OCI-LY7 (cell line): ENCODE measurements at regions not wholly inside any gene's neighbourhood (a gene's known extent, or its start where the extent isn't known, plus 50 kb on each side); places are given as distances from the start of the nearest gene placed in this dataset.

Source experiments
- BruUV-seq: library from RNA; stranded (reverse); fragments of 400-500 nt; replicated peaks from 2 replicates; lab custom pipeline; 2021; lab: Mats Ljungman, UMichigan
- CTCF ChIA-PET: fragments of 300-600 bp; sonication (Branson Sonifier 250); formaldehyde crosslinking; loops from one replicate; lab custom pipeline; 2022; ENCODE audit warnings: antibody characterized with exemption; ENCODE audit not compliant: unreplicated experiment; lab: Charles Lee
- POLR2A ChIA-PET: fragments of 300-600 bp; sonication (Branson Sonifier 250); formaldehyde crosslinking; loops from one replicate; lab custom pipeline; 2022; ENCODE audit warnings: antibody characterized with exemption; lab: Charles Lee
- DNase-seq: peaks from one replicate; pipeline ENCODE4 v3.0.0-alpha.2; 2015; ENCODE audit warnings: low spot score
- H2AFZ ChIP-seq: fragments of 200-600 bp; sonication (generic), shearing (Covaris generic); 2 replicates; pipeline ENCODE4 v1.6.1; 2014; ENCODE audit warnings: mild to moderate bottlenecking, antibody characterized with exemption, low read length, moderate library complexity
- H3K27ac ChIP-seq: fragments of 200-600 bp; sonication (generic); 2 replicates; pipeline ENCODE4 v1.5.1; 2014; ENCODE audit warnings: mixed run types, low read depth, mild to moderate bottlenecking, moderate library complexity, low read length, inconsistent platforms; ENCODE audit not compliant: poor library complexity, severe bottlenecking
- H3K36me3 ChIP-seq: fragments of 200-600 bp; sonication (generic); 2 replicates; pipeline ENCODE4 v1.6.1; 2014; ENCODE audit warnings: mild to moderate bottlenecking, antibody characterized with exemption, low read length, moderate library complexity, mixed read lengths; ENCODE audit not compliant: insufficient read depth
- H3K4me1 ChIP-seq: fragments of 200-600 bp; sonication (generic); 2 replicates; pipeline ENCODE4 v1.5.1; 2014; ENCODE audit warnings: mild to moderate bottlenecking, low read length; ENCODE audit not compliant: insufficient read depth, poor library complexity, severe bottlenecking
- H3K4me2 ChIP-seq: fragments of 200-600 bp; sonication (generic); 2 replicates; pipeline ENCODE4 v1.6.1; 2014; ENCODE audit warnings: mild to moderate bottlenecking, low read length
- H3K4me3 ChIP-seq: fragments of 200-600 bp; sonication (generic); 2 replicates; pipeline ENCODE4 v1.5.1; 2014; ENCODE audit warnings: mild to moderate bottlenecking, low read depth, low read length; ENCODE audit not compliant: poor library complexity, severe bottlenecking
- H3K79me2 ChIP-seq: fragments of 200-600 bp; sonication (generic); 2 replicates; pipeline ENCODE4 v1.6.1; 2016; ENCODE audit warnings: low read depth, mild to moderate bottlenecking, low read length, moderate library complexity, mixed read lengths; ENCODE audit not compliant: insufficient read depth
- H3K9me2 ChIP-seq: fragments of 200-600 bp; sonication (generic); 2 replicates; pipeline ENCODE4 v1.6.1; 2016; ENCODE audit warnings: mild to moderate bottlenecking, low read length, mixed read lengths; ENCODE audit not compliant: insufficient read depth
- H3K9me3 ChIP-seq: fragments of 200-600 bp; sonication (generic); 2 replicates; pipeline ENCODE4 v1.6.1; 2014; ENCODE audit warnings: mild to moderate bottlenecking, mixed run types, low read length, mixed read lengths
- H4K20me1 ChIP-seq: fragments of 200-600 bp; sonication (generic); 2 replicates; pipeline ENCODE4 v1.6.1; 2014; ENCODE audit warnings: mild to moderate bottlenecking, antibody characterized with exemption, low read length, moderate library complexity, mixed read lengths; ENCODE audit not compliant: insufficient read depth
- EZH2phosphoT487 ChIP-seq: fragments of 200-600 bp; sonication (generic); IDR thresholded peaks from 2 replicates; pipeline ENCODE4 v1.6.1; 2018; ENCODE audit warnings: low read depth, borderline replicate concordance, mild to moderate bottlenecking, mixed run types, antibody characterized with exemption, low read length, moderate library complexity, mixed read lengths
- intact Hi-C: fragments of 100-400 bp; cut with micrococcal nuclease; formaldehyde crosslinking; loops from one replicate; pipeline ENCODE4 v1.10.0; 2022; ENCODE audit not compliant: unreplicated experiment
- TF ChIP-seq, protein P1 (sequence below): fragments of 200-600 bp; sonication (generic); conservative IDR thresholded peaks from 2 replicates; pipeline ENCODE4 v1.5.1; 2014; ENCODE audit warnings: mild to moderate bottlenecking, antibody characterized with exemption, low read length, moderate library complexity, mixed read lengths

DNA sequence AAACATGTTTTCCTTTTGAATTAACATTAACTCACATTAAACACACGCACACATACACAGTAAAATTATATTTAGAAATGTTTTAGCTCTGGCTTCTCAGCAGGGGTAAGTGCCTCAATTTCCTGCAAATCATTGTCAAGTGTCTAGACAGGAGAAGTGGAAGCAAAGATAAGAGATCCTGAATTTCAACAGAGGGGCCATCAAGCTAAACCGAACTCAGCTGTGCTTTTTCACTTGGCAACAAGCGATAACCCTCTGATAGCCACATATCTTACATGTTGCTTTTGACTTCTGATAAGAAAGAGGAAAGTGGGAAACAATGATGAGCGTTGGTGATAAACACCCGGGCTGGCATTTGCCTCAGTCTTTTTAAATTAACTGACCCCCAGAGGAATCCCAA, 79.7 kb upstream of the SPDL1 start:
- BruUV-seq: no TSS peak
- no peaks in the 10 kb centered on the region for H3K9me2 ChIP-seq
- no peaks in the 10 kb centered on the region for H3K36me3 ChIP-seq
- POLR2A ChIA-PET: interaction anchor here (1.2 kb wide), 1 partner anchor 22 kb away, joined by 3 read pairs; no protein-coding TSS in a partner anchor
- CTCF ChIA-PET: no interaction called here
- intact Hi-C loops: no loop called here
- no peak overlapping the region for H3K4me2 ChIP-seq
- no peak overlapping the region for H3K27ac ChIP-seq
- TF ChIP-seq, protein P1, sequence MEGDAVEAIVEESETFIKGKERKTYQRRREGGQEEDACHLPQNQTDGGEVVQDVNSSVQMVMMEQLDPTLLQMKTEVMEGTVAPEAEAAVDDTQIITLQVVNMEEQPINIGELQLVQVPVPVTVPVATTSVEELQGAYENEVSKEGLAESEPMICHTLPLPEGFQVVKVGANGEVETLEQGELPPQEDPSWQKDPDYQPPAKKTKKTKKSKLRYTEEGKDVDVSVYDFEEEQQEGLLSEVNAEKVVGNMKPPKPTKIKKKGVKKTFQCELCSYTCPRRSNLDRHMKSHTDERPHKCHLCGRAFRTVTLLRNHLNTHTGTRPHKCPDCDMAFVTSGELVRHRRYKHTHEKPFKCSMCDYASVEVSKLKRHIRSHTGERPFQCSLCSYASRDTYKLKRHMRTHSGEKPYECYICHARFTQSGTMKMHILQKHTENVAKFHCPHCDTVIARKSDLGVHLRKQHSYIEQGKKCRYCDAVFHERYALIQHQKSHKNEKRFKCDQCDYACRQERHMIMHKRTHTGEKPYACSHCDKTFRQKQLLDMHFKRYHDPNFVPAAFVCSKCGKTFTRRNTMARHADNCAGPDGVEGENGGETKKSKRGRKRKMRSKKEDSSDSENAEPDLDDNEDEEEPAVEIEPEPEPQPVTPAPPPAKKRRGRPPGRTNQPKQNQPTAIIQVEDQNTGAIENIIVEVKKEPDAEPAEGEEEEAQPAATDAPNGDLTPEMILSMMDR: no peak
- no peak for TF ChIP-seq EZH2phosphoT487
- H3K79me2 ChIP-seq: no peaks in the 10 kb centered on the region
- no peaks in the 10 kb centered on the region for H3K9me3 ChIP-seq
- H2AFZ ChIP-seq: no peak overlapping the region
- H4K20me1 ChIP-seq: no peaks in the 10 kb centered on the region
- no peak overlapping the region for H3K4me3 ChIP-seq
- H3K4me1 ChIP-seq: no peaks in the 10 kb centered on the region
- no peak for DNase-seq

DNA sequence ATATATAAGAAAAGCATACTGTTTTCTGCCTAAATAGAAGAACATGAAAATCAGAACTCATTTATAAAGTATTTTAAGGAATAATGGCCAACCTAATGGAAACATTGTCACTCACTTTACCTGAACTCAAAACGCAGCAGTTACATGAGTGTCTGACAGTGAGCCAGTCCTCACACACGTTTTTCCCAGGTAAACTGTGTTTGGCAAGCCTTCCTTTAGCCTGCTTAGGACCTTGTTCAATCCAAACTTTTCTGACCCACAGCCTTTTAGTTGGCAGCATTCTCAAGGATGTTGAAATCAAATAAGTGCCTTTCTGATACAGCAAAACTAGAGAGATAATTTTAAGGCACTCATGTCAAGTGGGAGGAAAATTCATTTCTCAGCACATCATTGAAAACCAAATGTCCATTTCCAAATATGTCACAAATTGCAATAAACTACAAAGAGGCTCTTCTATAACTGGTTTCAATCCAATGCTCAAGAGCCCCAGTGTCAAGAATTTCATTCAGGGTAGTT, 83.5 kb upstream of the SPDL1 start:
- Histone ChIP-seq H3K79me2 (no peaks in the 10 kb centered on the region), H3K36me3 (no peaks in the 10 kb centered on the region)
- no peak for DNase-seq

DNA sequence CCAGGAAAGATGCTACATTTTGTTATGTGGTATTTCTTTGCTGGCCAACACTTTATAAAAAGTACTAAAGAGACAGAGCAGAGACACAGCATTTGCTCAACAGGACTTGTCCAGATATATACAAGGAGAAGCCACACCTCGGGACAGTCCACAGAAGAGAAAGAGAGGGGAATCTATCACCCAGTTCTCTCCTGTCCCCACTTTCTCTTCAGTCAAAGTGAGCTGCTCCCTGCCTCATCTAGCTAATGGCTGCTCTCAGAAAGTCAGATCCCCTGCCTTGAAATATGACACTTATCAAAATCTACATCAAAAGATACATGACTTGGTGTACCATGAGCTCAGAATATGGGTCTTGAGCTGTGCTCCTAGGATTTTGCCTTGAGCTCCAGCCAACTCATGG, 86.7 kb upstream of the SPDL1 start:
- TF ChIP-seq, protein P1: no peak
- no peak for TF ChIP-seq EZH2phosphoT487
- no TSS peak for BruUV-seq
- H3K4me3 ChIP-seq: no peak overlapping the region
- no peak overlapping the region for H3K27ac ChIP-seq
- H3K4me1 ChIP-seq: no peaks in the 10 kb centered on the region
- intact Hi-C loops: no loop called here
- no peaks in the 10 kb centered on the region for H3K36me3 ChIP-seq
- no peak overlapping the region for H2AFZ ChIP-seq
- H3K79me2 ChIP-seq: no peaks in the 10 kb centered on the region
- no peaks in the 10 kb centered on the region for H3K9me2 ChIP-seq
- H3K9me3 ChIP-seq: no peaks in the 10 kb centered on the region
- ChIA-PET CTCF (no interaction called here), POLR2A (interaction anchor here (0.6 kb wide), 1 partner anchor 79 kb away, joined by 4 read pairs; no protein-coding TSS in a partner anchor)
- no peak overlapping the region for H3K4me2 ChIP-seq
- no peak for DNase-seq
- H4K20me1 ChIP-seq: no peaks in the 10 kb centered on the region

More for the DNA sequence above, 83.5 kb upstream of the SPDL1 start:
- no TSS peak for BruUV-seq
- ChIA-PET CTCF (no interaction called here), POLR2A (interaction anchor here (0.7 kb wide), 1 partner anchor 306 kb away, joined by 3 read pairs; no protein-coding TSS in a partner anchor)
- Histone ChIP-seq H3K9me3 (no peaks in the 10 kb centered on the region), H4K20me1 (no peaks in the 10 kb centered on the region), H3K4me2 (no peak overlapping the region), H2AFZ (no peak overlapping the region), H3K4me1 (no peaks in the 10 kb centered on the region), H3K9me2 (no peaks in the 10 kb centered on the region), H3K27ac (no peak overlapping the region), H3K4me3 (no peak overlapping the region)
- intact Hi-C loops: no loop called here
- TF ChIP-seq EZH2phosphoT487: no peak
- TF ChIP-seq, protein P1: no peak
